AG09319 (cell line): ENCODE measurements at regions not wholly inside any gene's neighbourhood (a gene's known extent, or its start where the extent isn't known, plus 50 kb on each side); places are given as distances from the start of the nearest gene placed in this dataset.

Source experiments
- DNase-seq: peaks from one replicate; pipeline ENCODE4 v3.0.0-alpha.2; 2010; ENCODE audit warnings: low read depth; ENCODE audit errors: extremely low read depth
- CTCF ChIP-seq: IDR thresholded peaks from 2 replicates; pipeline ENCODE4 v1.5.1; 2011; ENCODE audit warnings: low read depth, mild to moderate bottlenecking, inconsistent platforms, low read length, moderate library complexity

GRCh38 chr12:31227401-31227981 lies 98.5 kb downstream of the SINHCAF start:
- TF ChIP-seq CTCF = no peak
- DNase-seq = no peak

GRCh38 chr12:31228811-31229792 lies 96.8 kb downstream of the SINHCAF start:
- no peak for TF ChIP-seq CTCF
- no peak for DNase-seq

- no peak for TF ChIP-seq CTCF
- no peak for DNase-seq
Observed at GRCh38 chr12:31230004-31230403, 95.9 kb downstream of the SINHCAF start.
